Right cardiac atrium (tissue), 5 donors: ENCODE measurements at regions not wholly inside any gene's neighbourhood (a gene's known extent, or its start where the extent isn't known, plus 50 kb on each side); places are given as distances from the start of the nearest gene placed in this dataset.
A peak's percentile ranks its signal among the peaks of the same experiment; 100 is the strongest.

Source experiments
- ATAC-seq, 2 donors: fragments of 200-7000 bp; cut with Tn5 transposase; one replicate each; pipeline versions ENCODE4 v1.8.0 to v1.9.1; 2020; ENCODE audit warnings: moderate library complexity in 2 of 2, mild to moderate bottlenecking in 1 of 2
- DNase-seq, 3 donors: peaks; one replicate each; pipeline ENCODE4 v3.0.0-alpha.2; 2020
- H3K27ac ChIP-seq: one replicate; pipeline ENCODE4 v1.5.1; 2013; ENCODE audit warnings: mild to moderate bottlenecking, low read length, control low read depth, moderate library complexity
- H3K27me3 ChIP-seq: one replicate; pipeline ENCODE4 v1.6.1; 2013; ENCODE audit not compliant: control insufficient read depth, insufficient read depth
- H3K4me1 ChIP-seq: one replicate; pipeline ENCODE4 v1.6.1; 2013; ENCODE audit warnings: low read length; ENCODE audit not compliant: control insufficient read depth, insufficient read depth
- H3K4me3 ChIP-seq: one replicate; pipeline ENCODE4 v1.5.1; 2013; ENCODE audit warnings: low read length, control low read depth
- H3K9me3 ChIP-seq: one replicate; pipeline ENCODE4 v1.6.1; 2013; ENCODE audit warnings: low read length; ENCODE audit not compliant: control insufficient read depth
- WGBS: extraction: QIAGEN DNeasy Blood & Tissue Kit; methylation state at CpG from one replicate; pipeline ENCODE4 v1.1.7; 2013; 5-methylcytosine and 5-hydroxymethylcytosine counted together
- intact Hi-C, 4 donors: fragments of 100-400 bp; cut with DNase I; formaldehyde crosslinking; loops; one replicate each; pipeline versions ENCODE4 v1.11.0 to v1.14.0; 2022 to 2023
- donor health status: healthy with polysubstance abuse.
- donor health status: DM: no; HTN: yes; CAD: no.
- donor health status: DM: no; HTN: no; CAD: no.
- donor health status: DM: no; HTN: yes; CAD: no; lungs with severe emphysema.
- donor health status: DM: yes; HTN: yes; CAD: no.

DNA sequence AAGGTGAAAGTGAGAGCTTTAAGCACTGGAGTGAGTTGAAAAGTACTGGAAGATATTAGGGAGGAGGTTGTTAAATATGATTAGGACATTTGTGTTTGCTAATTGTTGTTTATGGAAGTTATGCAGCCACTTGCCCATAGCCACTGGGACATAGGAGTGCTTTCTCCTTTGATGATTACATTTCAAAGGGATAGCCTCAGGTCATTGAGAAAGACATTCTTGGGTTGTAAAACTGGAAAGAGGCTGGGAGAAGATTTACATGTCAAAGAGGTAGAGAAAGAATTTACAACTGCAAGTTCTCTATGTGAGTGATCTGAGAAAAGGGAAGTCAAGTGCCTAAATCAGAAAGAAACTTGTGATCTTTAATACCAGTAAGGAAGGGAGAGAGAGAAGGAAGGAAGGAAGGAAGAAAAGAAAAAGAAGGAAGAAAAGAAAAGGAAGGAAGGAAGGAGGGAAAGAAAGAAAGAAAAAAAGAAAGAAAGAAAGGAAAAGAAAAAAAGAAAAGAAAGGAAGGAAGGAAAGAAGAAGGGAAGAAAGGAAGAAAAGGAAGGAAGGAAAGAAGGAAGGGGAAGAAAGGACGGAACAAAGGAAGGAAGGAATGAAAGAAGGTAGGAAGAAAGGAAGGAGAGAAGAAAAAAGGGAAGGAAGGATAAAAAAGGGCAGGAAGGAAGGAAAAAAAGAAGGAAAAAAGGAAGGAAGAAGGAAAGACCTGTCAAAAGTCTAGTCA is 284.6 kb upstream of the DPYD start:
- Histone ChIP-seq H3K27me3 (no peaks in the 10 kb centered on the region), H3K27ac (no peak overlapping the region), H3K9me3 (no peaks in the 10 kb centered on the region), H3K4me1 (no peaks in the 10 kb centered on the region), H3K4me3 (no peak overlapping the region)
- ATAC-seq (no peak), DNase-seq (no peak)
- intact Hi-C loops = no loop called here
- 60% methylated on average over 1 of the region's 1 CpG for WGBS

DNA sequence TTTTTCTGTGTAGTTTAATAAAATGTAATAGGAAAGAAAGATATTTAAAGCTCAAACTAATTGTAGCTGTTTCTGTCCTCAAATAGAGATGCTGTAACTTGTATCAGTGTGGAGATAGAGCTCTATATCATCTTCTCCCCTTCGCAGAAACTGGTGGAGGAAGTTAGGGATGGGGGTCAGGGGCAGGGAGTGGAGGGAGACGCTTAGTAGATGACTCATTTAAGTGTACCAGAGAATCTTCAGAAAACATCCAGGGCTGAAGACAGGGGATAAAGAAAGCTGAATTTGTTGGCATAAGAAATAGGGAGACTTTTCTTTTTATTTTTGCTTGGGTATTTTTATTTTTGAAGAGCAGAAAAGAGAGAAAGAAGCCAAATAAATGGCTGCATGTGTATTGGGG is 282.6 kb upstream of the DPYD start:
- H3K4me3 ChIP-seq = no peak overlapping the region
- 29% methylated on average over 2 of the region's 2 CpGs for WGBS
- no peaks in the 10 kb centered on the region for H3K9me3 ChIP-seq
- DNase-seq (peak in 1 of 3 donors; percentile 5), ATAC-seq (no peak)
- intact Hi-C loops = no loop called here
- no peaks in the 10 kb centered on the region for H3K27me3 ChIP-seq
- H3K4me1 ChIP-seq = no peaks in the 10 kb centered on the region
- no peak overlapping the region for H3K27ac ChIP-seq

DNA sequence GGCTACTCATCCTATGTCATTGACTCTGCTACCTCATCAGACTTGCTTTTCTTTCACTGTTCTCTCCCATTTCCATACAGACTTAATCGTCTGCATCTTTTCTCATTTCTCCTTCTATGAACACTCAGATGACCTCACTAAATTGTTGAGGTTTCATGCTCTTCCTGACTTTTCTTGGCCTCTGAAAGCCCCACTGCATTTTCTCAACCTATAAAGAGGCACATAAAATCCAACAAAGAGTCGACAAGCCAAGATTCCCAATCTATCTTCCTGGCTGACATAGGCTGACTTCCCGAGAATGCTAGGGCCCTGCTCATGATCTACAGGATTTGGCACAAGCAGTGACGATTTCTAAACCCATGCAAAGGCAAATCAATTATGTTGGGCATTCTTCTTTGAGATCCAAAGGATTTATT is 280.8 kb upstream of the DPYD start:
- ATAC-seq (no peak), DNase-seq (no peak)
- 40% methylated on average over 4 of the region's 4 CpGs for WGBS

DNA sequence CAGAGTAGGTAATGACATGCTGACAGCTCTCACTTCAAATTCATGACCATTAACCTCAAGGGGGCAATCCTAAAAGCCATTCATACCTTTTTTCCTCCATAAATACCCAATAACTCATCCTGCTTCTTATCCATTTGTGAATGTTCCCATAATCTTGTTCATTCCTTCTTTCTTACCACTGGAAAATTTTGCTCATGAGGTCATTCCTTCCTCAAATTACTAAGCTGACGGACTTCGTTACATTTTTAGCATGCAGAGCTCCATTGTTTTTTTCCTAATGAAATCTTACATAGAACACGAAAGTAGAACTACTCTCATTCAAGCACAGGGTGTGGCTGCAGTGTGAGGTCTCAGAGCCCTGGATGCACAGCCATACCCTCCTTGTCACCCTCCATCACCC is 276.5 kb upstream of the DPYD start:
- no peaks in the 10 kb centered on the region for H3K4me1 ChIP-seq
- H3K27ac ChIP-seq = no peak overlapping the region
- no peaks in the 10 kb centered on the region for H3K9me3 ChIP-seq
- ATAC-seq (no peak), DNase-seq (no peak)
- no peak overlapping the region for H3K4me3 ChIP-seq
- intact Hi-C loops = no loop called here
- WGBS = 44% methylated on average over 3 of the region's 3 CpGs
- no peaks in the 10 kb centered on the region for H3K27me3 ChIP-seq

More for the DNA sequence above, 280.8 kb upstream of the DPYD start:
- no peaks in the 10 kb centered on the region for H3K4me1 ChIP-seq
- no peak overlapping the region for H3K27ac ChIP-seq
- no peak overlapping the region for H3K4me3 ChIP-seq
- H3K27me3 ChIP-seq = no peaks in the 10 kb centered on the region
- intact Hi-C loops = no loop called here
- H3K9me3 ChIP-seq = no peaks in the 10 kb centered on the region

DNA sequence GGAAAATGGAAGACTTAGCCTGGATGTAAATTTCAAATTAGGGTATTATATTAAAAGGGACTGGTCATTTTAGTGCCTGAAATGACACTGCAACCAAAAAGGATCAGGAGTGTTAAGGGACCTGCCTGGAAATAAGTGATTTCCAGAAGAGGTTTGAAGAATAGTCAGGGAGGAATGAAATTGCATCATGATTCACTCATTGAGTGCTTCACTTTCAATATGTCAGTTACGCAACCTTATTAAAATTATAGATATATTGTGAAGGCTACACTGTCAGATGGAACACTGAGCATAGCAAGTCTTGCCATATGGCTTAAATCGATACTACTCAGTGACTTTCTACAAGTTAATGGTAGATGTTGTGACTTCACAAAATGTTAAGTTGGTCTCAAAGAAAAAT is 275.2 kb upstream of the DPYD start:
- no peaks in the 10 kb centered on the region for H3K4me1 ChIP-seq
- H3K4me3 ChIP-seq = no peak overlapping the region
- 95% methylated on average over 2 of the region's 2 CpGs for WGBS
- DNase-seq = no peak
- no peaks in the 10 kb centered on the region for H3K9me3 ChIP-seq
- intact Hi-C loops = no loop called here
- ATAC-seq = no peak
- no peak overlapping the region for H3K27ac ChIP-seq
- H3K27me3 ChIP-seq = no peaks in the 10 kb centered on the region

DNA sequence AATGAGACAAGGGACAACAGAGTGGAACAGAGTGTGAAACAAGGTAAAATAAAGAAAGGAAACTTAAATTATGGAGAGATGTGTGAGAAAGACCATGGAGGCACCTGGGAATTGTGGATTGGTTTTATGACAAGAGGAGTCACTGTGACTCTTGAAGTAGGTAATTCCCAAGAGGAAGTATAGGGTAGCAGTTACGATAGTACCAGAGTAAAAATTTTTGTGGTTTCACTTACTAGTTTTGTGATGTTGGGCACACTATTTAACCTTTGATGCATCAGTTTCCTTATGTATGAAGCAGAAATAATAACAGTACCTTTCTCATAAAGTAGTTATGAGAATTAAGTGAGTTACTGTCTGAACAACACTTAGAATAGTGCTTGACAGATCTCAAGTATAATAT is 267.9 kb upstream of the DPYD start:
- intact Hi-C loops = no loop called here
- H3K4me1 ChIP-seq = no peaks in the 10 kb centered on the region
- H3K4me3 ChIP-seq = no peak overlapping the region
- no peak overlapping the region for H3K27ac ChIP-seq
- DNase-seq = no peak
- ATAC-seq = no peak
- WGBS = 82% methylated on average over 1 of the region's 1 CpG
- no peaks in the 10 kb centered on the region for H3K27me3 ChIP-seq
- no peaks in the 10 kb centered on the region for H3K9me3 ChIP-seq

DNA sequence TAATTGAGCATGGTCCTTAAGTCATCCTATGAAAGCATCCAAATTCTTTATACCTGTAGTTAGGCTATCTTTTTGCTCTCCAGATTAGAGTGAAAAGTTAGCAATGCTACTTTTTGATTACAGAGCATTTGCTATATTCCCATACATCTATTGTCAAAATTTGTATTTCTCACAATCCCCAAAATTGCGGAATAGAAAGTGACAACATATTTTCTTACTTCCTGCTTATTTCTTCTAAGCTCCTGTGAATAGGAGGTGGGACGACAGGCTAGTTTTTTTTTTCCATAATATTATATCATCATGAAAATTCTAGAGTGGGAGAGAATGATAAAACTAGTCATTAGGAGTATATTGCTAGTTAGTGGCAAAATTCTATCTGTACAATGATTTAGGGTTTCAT is 264.0 kb upstream of the DPYD start:
- H3K27ac ChIP-seq = no peak overlapping the region
- no peaks in the 10 kb centered on the region for H3K4me1 ChIP-seq
- intact Hi-C loops = no loop called here
- no peaks in the 10 kb centered on the region for H3K27me3 ChIP-seq
- no peak for DNase-seq
- no peak for ATAC-seq
- H3K9me3 ChIP-seq = no peaks in the 10 kb centered on the region
- WGBS = 83% methylated on average over 2 of the region's 2 CpGs
- H3K4me3 ChIP-seq = no peak overlapping the region

DNA sequence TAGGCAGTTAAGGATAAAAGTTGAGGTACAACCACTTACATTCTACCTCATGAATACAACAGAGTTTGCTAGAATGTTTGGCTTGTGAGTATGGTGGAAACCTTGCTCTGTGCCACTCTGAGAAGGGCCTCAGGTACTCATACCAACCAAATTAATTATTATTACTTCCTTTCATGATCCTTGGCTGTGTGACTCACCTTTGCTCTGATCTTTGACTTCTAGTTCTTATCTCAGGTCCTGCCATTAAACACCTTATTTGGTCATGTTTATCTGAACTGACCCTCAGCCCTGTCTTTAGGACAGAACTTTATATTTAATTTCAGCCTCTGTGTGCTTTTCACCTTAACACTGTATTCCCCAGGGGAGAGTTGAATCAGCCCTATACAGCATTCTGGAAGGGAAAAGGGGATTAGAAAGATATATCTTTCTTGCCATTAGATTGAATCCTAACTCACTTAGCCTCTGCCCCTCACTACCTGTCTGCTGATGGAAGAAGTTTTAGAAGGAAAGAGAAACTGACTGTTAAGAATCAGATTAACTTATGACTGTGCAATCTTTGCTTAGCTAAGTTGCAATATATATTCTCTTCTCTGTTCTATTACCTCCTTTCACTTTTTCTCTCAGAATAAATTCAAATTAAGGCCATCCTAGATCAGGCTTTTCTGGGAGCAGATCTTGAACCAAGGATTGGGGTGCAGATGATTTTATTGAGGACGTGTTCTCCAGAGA is 260.4 kb upstream of the DPYD start:
- intact Hi-C loops = no loop called here

DNA sequence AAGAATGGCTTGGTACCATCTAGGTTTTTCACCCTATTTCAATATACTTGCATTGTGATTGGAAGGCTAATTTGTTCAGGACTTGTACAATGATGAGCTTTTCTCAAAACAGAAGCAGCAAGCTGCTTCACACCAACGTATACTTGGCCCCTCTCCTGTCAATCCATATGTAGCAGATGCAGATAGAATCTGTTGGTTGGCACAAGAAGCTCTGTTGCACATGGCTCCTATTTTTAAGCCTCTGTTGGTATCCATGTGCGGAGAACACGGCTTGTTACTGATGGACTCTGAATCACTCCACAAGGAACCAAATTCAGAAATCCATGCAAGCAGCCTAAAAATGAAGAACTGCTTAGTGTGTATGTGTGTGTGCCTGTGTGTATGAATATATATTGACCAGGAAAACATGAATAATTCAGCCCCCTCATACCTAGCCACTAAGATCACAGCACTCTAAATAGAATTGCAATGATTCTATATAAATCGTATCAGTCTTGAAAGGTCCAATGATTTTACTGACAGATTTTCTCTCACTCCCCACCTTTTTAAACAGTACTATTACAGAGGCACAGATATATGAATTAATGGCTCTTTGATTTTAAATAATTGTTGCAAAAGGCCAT is 258.4 kb upstream of the DPYD start:
- no peak for DNase-seq
- intact Hi-C loops = no loop called here
- WGBS = 79% methylated on average over 4 of the region's 4 CpGs

More for the DNA sequence above, 260.4 kb upstream of the DPYD start:
- no peak overlapping the region for H3K4me3 ChIP-seq
- WGBS = 79% methylated on average over 1 of the region's 1 CpG
- no peaks in the 10 kb centered on the region for H3K27me3 ChIP-seq
- H3K27ac ChIP-seq = no peak overlapping the region
- ATAC-seq (no peak), DNase-seq (no peak)
- H3K9me3 ChIP-seq = no peaks in the 10 kb centered on the region
- no peaks in the 10 kb centered on the region for H3K4me1 ChIP-seq

DNA sequence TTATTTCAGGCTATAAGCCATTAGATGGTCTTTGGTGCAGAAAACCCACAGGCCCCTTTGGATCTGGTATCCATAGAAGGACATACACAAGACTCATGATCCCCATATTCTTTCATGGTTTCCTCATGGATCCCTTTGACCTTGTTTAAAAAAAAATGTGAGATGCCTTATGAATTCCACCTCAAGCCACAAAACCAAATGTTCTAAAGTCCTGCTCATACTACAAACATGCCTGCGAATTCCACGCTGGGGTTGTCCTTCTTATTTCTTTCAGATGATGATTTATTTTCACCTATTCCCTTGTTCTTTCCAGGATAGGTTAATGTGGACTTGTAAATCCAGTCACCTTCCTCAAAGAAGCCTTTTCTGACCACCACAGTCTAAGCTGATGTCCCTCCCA is 256.9 kb upstream of the DPYD start:
- Histone ChIP-seq H3K27me3 (no peaks in the 10 kb centered on the region), H3K4me1 (no peaks in the 10 kb centered on the region), H3K27ac (no peak overlapping the region), H3K9me3 (no peaks in the 10 kb centered on the region), H3K4me3 (no peak overlapping the region)
- DNase-seq (no peak), ATAC-seq (no peak)
- 89% methylated on average over 2 of the region's 2 CpGs for WGBS
- intact Hi-C loops = no loop called here

More for the DNA sequence above, 258.4 kb upstream of the DPYD start:
- Histone ChIP-seq H3K4me3 (no peak overlapping the region), H3K27me3 (no peaks in the 10 kb centered on the region), H3K4me1 (no peaks in the 10 kb centered on the region), H3K9me3 (no peaks in the 10 kb centered on the region), H3K27ac (no peak overlapping the region)
- no peak for ATAC-seq

DNA sequence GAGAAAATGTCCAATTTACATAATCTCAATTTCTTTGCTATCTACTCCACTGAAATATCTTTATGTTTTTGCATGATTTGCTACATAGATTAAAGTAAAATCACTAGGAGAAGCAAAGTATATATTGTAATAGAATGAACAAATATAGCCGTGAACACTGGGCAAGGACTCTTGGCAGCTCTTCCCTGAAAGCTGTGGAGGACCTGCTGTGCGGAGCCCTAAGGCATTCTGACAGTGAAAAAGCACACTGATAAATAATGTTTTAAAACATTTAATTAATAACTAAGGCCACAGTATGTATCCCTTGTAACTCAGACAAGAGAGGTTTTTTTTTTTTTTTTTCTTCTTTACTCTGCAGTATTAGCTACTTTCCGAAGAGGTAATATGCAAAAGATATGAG is 256.1 kb upstream of the DPYD start:
- no peak overlapping the region for H3K27ac ChIP-seq
- ATAC-seq = no peak
- H3K27me3 ChIP-seq = no peaks in the 10 kb centered on the region
- no peaks in the 10 kb centered on the region for H3K4me1 ChIP-seq
- DNase-seq = no peak
- 80% methylated on average over 3 of the region's 3 CpGs for WGBS
- intact Hi-C loops = no loop called here
- no peak overlapping the region for H3K4me3 ChIP-seq
- H3K9me3 ChIP-seq = no peaks in the 10 kb centered on the region
